ENCODE measurements at regions not wholly inside any gene's neighbourhood (a gene's known extent, or its start where the extent isn't known, plus 50 kb on each side); places are given as distances from the start of the nearest gene placed in this dataset.

DNA sequence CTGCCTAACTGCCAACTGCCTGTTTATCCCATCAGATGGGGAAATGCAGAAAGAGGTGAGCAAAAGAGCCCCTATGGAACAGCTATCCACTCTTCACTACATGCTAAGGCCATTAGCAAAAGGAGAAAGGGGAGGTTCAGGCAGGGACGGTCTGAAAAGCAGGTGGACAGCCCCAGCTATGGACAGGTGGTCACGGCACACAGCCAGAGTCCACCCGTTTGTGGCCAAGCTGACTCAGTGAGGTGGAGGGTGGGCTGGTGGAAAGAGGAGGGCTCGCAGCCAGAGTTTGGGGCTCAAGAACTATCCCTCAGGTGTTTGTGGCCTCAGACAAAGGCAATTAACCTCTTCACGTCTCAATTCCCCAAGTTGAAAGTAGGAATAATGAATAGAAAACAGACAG lies 148.9 kb upstream of the UBE2E1 start:
- peaks cover 4% of the 10 kb centered on the region for H3K9me3 Mint-ChIP-seq
- H3K27me3 Mint-ChIP-seq, result peaks cover 21% of the 10 kb centered on the region

DNA sequence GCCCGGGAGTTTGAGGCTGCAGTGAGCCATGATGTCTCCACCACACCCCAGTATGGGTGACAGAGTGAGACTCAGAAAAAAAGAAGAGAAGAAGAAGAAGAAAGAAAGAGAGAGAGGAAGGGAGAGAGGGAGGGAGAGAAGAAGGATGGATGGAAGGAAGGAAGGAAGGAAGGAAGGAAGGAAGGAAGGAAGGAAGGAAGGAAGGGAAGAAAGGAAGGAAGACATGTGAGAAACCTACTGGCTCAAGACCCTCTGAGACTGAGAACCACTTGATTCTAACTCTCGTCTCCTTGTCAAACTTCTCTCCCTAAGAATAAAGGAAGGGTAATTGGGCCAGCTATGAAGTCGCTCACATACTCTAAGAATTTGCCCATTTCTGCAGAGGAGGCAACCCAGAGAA lies 148.1 kb upstream of the UBE2E1 start:
- H3K27me3 Mint-ChIP-seq, result peaks cover 21% of the 10 kb centered on the region
- H3K4me3 Mint-ChIP-seq, result no peak overlapping the region
- no peak overlapping the region for H3K27ac Mint-ChIP-seq
- no peaks in the 10 kb centered on the region for H3K4me1 Mint-ChIP-seq
- no peaks in the 10 kb centered on the region for H3K36me3 Mint-ChIP-seq (ENCODE audit: low read depth)
- ATAC-seq (replicated peaks), result no peak
- peaks cover 4% of the 10 kb centered on the region for H3K9me3 Mint-ChIP-seq

More for the DNA sequence above, 148.9 kb upstream of the UBE2E1 start:
- ATAC-seq (replicated peaks), result no peak
- no peaks in the 10 kb centered on the region for H3K4me1 Mint-ChIP-seq
- no peak overlapping the region for H3K27ac Mint-ChIP-seq
- no peaks in the 10 kb centered on the region for H3K36me3 Mint-ChIP-seq (ENCODE audit: low read depth)
- no peak overlapping the region for H3K4me3 Mint-ChIP-seq

DNA sequence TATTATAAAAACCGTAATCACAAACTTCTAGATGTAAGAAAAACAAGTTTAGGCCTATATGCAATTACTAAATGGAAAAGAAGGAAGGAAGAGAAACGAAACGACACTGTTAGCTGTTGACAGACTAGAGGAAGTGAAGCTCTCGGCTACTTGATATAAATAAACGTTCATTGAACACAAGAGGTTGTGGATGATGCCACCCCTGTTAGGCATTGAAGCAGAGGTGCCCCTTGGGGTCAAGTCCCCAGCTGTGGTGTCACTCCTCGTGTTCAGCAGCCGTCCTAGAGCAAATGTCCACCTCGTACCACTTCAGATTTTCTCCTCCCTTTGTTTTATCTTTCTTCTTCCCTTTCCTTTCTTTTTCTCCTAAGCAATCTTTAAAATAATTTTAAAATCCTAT lies 146.5 kb upstream of the UBE2E1 start:
- H3K4me1 Mint-ChIP-seq, result no peaks in the 10 kb centered on the region
- no peak for ATAC-seq (replicated peaks)
- H3K36me3 Mint-ChIP-seq (ENCODE audit: low read depth), result no peaks in the 10 kb centered on the region
- peaks cover 21% of the 10 kb centered on the region for H3K27me3 Mint-ChIP-seq
- H3K4me3 Mint-ChIP-seq, result no peak overlapping the region
- H3K9me3 Mint-ChIP-seq, result peaks cover 4% of the 10 kb centered on the region
- H3K27ac Mint-ChIP-seq, result no peak overlapping the region

DNA sequence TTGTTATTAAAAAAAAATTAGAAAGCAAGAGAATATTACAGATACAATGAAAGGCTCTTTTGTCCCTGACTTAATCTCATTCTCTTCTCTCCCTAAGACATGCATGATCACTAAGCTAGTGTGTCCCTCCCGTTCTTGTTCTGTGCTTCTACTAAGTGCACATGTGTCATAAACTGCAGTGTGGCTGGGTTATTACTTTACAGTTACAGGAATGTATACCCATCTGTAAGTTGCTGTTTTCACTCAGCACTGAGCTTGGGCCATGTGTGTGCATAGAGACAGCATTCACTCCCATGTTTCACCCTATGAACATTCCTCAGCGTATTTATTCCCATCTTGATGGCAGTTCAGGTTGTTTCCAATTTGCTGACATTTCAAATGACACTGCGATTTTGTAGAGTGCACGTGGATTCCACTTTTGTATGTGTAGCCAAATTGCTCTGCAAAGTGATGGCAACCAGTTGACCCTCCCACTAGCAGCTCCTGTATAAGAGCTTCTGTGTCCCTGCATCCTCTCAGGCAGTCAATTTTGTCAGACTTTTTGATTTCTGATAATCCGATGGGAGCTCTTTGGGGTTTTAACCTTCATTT lies 145.8 kb upstream of the UBE2E1 start:
- Mint-ChIP-seq H3K27me3 (peaks cover 21% of the 10 kb centered on the region), H3K27ac (no peak overlapping the region), H3K4me1 (no peaks in the 10 kb centered on the region), H3K9me3 (peaks cover 4% of the 10 kb centered on the region), H3K36me3 (ENCODE audit: low read depth) (no peaks in the 10 kb centered on the region), H3K4me3 (no peak overlapping the region)
- no peak for ATAC-seq (replicated peaks)

DNA sequence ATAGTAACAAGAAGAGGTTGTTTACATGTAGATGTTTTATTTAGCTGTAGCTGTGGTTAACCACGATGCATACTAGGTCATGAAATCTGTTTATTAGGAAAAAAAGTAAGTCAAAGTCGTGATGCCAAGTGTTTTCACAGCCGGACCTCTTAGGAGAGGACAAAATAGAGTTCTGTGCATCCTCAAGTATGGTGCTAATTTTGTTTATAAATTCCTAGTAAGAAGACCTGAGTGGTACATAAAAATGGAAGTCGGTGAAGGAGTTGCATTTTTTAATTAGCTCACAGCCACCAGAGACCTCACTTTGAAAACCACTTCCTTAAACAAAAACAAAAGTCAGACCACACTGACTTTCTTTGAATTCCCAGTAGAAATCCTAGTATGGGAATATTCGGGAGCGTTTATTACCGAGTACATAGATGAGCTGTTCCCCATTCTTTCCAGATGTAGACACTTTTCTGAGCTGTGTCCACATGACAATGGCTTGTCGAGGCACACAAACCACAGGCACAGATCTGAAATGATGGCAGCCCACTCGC lies 143.6 kb upstream of the UBE2E1 start:
- Mint-ChIP-seq H3K27me3 (peaks cover 10% of the 10 kb centered on the region), H3K9me3 (no peaks in the 10 kb centered on the region), H3K4me3 (no peak overlapping the region), H3K27ac (no peak overlapping the region), H3K36me3 (ENCODE audit: low read depth) (no peaks in the 10 kb centered on the region), H3K4me1 (no peaks in the 10 kb centered on the region)
- no peak for ATAC-seq (replicated peaks)

DNA sequence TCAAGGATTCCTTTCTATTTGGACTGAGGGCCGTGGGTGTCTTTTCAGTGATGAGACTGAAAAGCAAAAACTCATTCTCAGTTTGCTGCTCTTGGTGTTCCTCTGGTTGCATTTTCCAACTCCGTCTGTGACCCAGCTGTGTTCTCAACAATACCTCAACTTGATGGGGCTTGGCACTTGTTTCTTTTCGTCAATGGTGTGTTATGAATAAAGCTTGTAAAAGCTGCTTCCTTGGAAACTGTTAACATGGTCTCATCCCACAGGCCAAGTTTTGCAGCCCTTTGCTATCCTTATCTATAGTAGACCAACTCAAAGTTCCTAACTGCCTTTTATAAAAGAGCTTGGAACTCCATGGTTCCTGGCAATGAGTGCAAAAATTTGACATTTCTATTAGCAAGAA lies 142.5 kb upstream of the UBE2E1 start:
- no peak for ATAC-seq (replicated peaks)
- Mint-ChIP-seq H3K4me1 (no peaks in the 10 kb centered on the region), H3K27ac (no peak overlapping the region), H3K9me3 (no peaks in the 10 kb centered on the region), H3K27me3 (peaks cover 6% of the 10 kb centered on the region), H3K4me3 (no peak overlapping the region), H3K36me3 (ENCODE audit: low read depth) (no peaks in the 10 kb centered on the region)

DNA sequence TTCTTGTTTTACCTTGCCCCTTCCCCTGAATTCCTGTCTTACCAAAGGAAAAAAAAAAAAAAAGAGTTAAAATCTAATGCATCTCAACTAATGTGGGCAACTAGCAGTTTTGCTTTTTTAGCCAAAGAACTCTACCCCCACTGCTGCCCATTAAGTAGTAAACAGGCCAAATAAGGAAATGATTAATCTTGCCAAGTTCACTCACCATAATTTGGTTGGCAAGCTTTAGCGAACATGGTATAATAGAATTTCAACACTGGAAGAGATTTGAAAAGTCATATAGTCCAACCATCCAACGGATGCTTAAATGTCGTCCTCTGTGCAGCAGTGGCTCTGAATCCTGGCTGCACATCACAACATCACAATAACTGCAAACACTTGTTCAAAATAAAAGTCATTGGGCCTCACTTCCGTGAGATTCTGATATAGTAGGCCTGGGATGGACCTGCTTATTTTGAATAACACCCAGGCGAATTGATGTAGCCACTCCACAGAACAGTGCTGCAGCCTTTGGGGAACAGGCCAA lies 142.0 kb upstream of the UBE2E1 start:
- Mint-ChIP-seq H3K4me1 (no peaks in the 10 kb centered on the region), H3K9me3 (no peaks in the 10 kb centered on the region), H3K27me3 (peaks cover 6% of the 10 kb centered on the region), H3K4me3 (no peak overlapping the region), H3K27ac (no peak overlapping the region), H3K36me3 (ENCODE audit: low read depth) (no peaks in the 10 kb centered on the region)
- no peak for ATAC-seq (replicated peaks)

DNA sequence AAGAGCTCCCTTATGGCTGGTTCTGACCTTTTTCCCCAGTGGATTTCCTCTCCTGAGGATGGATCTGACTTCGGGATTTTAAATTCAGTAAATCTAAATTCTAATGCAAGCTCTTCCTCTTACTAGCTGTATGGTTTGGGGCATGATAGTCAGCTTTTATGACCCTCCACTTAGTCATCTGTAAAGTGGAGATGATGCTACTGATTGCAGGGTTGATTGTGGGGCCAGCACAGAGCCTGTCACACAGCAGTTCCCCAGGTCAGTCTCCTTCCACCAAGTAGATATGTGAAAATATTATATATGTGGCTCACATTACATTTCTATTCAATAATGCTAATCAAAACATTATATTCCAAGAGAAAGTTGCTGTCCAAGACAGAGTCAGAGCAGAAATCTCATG lies 141.3 kb upstream of the UBE2E1 start:
- Mint-ChIP-seq H3K4me1 (no peaks in the 10 kb centered on the region), H3K36me3 (ENCODE audit: low read depth) (no peaks in the 10 kb centered on the region), H3K27ac (no peak overlapping the region), H3K27me3 (peaks cover 9% of the 10 kb centered on the region), H3K9me3 (no peaks in the 10 kb centered on the region), H3K4me3 (no peak overlapping the region)
- ATAC-seq (replicated peaks), result peak; percentile 45

DNA sequence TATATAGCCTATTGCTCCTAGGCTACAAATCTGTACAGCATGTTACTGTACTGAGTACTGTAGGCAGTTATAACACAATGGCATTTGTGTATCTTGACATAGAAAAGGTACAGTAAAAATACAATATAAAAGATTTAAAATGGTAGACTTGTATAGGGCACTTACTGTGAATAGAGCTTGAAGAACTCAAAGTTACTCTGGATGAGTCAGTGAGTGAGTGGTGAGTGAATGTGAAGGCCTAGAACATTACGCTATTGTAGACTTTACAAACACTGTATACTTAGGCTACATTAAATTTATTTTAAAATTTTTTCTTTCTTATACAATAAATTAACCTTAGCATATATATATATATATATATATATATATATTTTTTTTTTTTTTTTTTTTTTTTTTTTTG lies 140.0 kb upstream of the UBE2E1 start:
- Mint-ChIP-seq H3K4me3 (no peak overlapping the region), H3K36me3 (ENCODE audit: low read depth) (no peaks in the 10 kb centered on the region), H3K27ac (no peak overlapping the region), H3K9me3 (no peaks in the 10 kb centered on the region), H3K4me1 (no peaks in the 10 kb centered on the region), H3K27me3 (peaks cover 15% of the 10 kb centered on the region)
- no peak for ATAC-seq (replicated peaks)

DNA sequence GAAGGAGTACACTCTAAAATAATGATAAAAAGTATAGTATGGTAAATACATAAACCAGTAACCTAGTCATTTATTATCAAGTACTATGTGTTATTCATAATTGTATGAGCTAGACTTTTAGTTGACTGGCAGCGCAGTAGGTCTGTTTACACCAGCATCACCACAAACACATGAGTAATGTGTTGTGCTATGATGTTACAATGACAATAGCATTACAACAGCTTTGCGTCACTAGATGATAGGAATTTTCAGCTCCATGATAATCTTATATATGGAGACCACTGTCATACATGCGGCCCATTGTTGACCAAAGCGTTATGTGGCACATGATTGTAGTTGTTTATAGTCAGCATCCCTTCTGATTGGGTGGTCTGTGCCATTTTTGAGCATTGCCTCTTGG lies 138.9 kb upstream of the UBE2E1 start:
- Mint-ChIP-seq H3K27me3 (peaks cover 12% of the 10 kb centered on the region), H3K27ac (no peak overlapping the region), H3K36me3 (ENCODE audit: low read depth) (no peaks in the 10 kb centered on the region), H3K4me1 (no peaks in the 10 kb centered on the region), H3K9me3 (no peaks in the 10 kb centered on the region), H3K4me3 (no peak overlapping the region)
- ATAC-seq (replicated peaks), result no peak

DNA sequence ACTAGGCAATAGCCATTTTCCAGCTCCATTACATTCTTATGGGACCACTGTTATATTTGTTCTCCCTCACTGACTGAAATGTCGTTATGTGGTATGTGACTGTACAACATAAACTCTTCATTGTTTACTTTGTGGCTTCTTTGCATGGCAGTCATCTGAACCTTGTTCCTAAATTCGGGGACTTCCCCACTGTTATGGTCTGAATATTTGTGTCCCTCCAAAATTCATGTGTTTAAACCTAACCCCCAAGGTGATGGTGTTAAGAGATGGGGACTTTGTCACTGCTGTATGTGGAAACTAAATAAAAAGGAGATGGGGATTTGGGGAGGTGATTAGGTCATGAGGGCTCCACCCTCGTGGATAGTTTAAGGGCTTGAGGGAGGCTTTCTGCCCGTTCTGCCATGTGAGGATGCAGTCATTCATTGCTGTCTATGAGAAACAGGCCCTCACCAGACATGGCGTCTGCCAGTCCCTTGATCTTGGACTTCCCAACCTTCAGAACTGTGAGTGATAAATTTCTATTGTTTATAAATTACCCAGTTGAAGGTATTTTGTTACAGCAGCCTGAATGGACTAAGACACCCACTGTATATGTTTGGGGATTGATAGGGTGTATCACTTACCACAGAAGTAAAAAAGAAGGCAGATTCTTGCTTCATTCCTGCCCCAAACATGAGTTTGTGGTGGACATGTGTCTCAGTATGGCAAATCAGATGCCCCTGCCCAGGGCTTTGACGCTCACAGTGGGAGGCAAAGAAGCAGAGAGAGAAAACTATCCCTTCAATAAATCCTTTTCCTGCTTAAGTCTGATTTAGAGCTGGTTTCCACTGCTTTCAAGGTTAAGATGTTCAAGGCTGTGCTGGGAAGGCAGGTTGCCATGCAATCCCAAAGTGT lies 138.0 kb upstream of the UBE2E1 start:
- H3K36me3 Mint-ChIP-seq (ENCODE audit: low read depth), result no peaks in the 10 kb centered on the region
- H3K9me3 Mint-ChIP-seq, result no peaks in the 10 kb centered on the region
- ATAC-seq (replicated peaks), result no peak
- no peak overlapping the region for H3K4me3 Mint-ChIP-seq
- no peaks in the 10 kb centered on the region for H3K4me1 Mint-ChIP-seq
- H3K27me3 Mint-ChIP-seq, result peaks cover 12% of the 10 kb centered on the region
- no peak overlapping the region for H3K27ac Mint-ChIP-seq

DNA sequence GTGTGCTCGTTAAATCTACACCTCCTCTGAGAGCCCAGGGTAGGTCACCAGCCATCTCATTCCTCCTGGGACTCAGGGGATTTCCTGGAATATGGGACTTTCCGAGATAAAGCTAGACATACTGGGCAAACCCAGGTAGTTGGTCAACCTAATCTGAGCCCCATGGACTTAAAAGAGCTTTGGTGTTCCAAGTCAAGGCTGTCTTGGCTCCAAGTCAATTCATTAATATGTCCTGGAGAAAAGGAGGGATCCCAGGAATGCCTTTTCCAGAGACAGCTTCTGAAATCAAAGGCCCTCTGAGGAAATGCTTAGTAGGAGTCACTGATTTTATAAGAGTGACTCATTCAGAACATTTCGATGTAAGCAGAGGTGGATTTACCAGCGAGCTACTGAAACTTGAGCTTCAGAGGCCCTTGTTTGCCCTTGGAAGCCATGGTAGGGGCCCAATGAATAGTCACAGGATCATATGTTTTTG lies 137.3 kb upstream of the UBE2E1 start:
- ATAC-seq (replicated peaks), result no peak
- Mint-ChIP-seq H3K4me3 (no peak overlapping the region), H3K36me3 (ENCODE audit: low read depth) (no peaks in the 10 kb centered on the region), H3K27ac (no peak overlapping the region), H3K27me3 (peaks cover 16% of the 10 kb centered on the region), H3K9me3 (no peaks in the 10 kb centered on the region), H3K4me1 (no peaks in the 10 kb centered on the region)

DNA sequence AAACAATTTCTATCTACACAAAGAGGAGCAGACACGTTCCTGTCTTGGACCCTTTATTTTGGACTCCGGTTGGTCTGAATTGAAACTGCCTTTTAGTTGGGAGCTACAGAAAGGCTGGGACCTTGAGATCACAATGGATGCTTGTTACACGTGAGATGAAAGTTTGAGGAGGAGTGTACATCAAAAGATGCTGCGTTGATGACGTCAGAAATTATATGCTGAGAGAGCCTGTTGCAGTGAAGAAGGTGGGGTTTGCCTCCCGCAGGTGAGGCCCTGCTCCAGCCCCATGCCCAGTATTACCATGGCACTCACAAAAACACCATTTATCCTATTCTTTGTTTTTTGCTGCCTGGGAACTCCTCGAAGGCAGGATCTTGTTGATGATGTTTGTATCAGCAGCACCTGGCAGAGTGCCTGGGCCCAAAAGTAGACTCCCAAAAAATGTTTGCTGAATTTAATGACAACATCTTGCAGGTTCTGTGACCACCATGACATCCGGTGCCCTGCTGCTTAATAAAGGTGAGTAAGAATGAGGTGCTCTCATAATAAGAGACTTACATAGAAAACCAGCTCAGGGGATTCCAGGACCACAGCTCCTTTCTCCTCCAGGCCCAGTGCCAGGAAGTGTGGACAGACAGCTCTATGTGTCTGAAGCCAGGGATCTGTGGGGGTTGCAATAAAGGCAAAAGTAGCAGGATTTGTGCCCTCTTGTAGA lies 136.1 kb upstream of the UBE2E1 start:
- H3K4me1 Mint-ChIP-seq, result no peaks in the 10 kb centered on the region
- ATAC-seq (replicated peaks), result no peak
- no peaks in the 10 kb centered on the region for H3K36me3 Mint-ChIP-seq (ENCODE audit: low read depth)
- H3K4me3 Mint-ChIP-seq, result no peak overlapping the region
- no peak overlapping the region for H3K27ac Mint-ChIP-seq
- peaks cover 22% of the 10 kb centered on the region for H3K27me3 Mint-ChIP-seq
- no peaks in the 10 kb centered on the region for H3K9me3 Mint-ChIP-seq

DNA sequence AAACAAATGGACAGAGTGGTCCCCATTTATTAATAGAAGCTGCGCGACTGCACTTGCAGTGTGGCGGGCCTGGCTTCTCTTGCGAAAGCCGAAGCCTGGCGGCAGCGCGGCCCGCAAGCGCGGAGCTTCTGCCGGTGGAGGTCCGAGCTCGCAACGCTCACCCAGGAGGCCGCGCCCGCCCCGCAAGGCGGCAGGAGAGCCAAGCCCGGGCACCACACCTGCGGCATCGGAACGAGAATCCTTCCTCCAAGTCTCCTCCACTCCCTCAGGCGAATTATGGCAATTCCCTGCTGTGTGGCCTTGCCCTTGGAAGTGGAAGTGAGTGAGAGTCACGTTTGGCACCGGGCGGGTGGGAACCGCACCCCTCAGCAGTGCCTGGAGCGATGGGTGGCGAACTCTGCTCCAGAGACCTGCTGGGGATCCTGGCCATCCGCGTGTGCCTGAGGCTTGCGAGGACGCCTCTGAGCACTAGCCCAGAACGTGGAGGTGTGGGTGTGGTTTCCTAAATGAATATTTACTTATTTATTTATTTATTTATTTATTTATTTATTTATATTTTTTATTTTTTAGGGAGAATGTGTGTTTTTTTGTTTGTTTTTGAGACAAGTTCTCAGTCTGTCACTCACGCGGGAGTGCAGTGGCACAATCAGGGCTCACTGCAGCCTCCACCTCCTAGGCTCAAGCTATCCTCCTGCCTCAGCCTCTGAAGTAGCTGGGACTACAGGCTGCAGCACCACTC lies 133.7 kb upstream of the UBE2E1 start:
- ATAC-seq (replicated peaks), result no peak
- Mint-ChIP-seq H3K4me3 (no peak overlapping the region), H3K36me3 (ENCODE audit: low read depth) (no peaks in the 10 kb centered on the region), H3K27me3 (peaks cover 26% of the 10 kb centered on the region), H3K9me3 (no peaks in the 10 kb centered on the region), H3K27ac (no peak overlapping the region), H3K4me1 (no peaks in the 10 kb centered on the region)
